HCEC 1CT (cell line): ENCODE measurements at regions not wholly inside any gene's neighbourhood (a gene's known extent, or its start where the extent isn't known, plus 50 kb on each side); places are given as distances from the start of the nearest gene placed in this dataset.
"Not testable (repeated sequence)": the region's sequence is repeated elsewhere in the genome, so short reads cannot be mapped to it uniquely, and the experiment has no call there.

ENCODE experiments used
- DNase-seq: peaks from one replicate; pipeline ENCODE4 v3.0.0-alpha.2; 2017

DNA sequence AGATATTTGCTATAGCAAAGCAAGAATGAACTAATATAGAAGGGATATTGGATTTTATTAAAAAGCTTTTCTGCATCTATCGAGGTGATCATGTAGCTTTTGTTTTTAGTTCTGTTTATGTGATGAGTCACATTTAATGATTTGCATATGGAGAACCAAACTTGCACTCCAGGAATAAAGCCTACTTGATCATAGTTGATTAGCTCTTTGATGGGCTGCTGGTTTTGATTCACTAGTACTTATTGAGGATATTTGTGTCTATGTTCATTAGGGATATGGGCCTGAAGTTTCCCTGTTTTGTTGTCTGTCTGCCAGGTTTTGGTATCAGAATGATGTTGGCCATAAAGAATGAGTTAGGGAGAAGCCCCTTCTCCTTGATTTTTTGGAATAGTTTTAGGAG is 310.7 kb downstream of the ARPP21 start:
- DNase-seq = no peak

DNA sequence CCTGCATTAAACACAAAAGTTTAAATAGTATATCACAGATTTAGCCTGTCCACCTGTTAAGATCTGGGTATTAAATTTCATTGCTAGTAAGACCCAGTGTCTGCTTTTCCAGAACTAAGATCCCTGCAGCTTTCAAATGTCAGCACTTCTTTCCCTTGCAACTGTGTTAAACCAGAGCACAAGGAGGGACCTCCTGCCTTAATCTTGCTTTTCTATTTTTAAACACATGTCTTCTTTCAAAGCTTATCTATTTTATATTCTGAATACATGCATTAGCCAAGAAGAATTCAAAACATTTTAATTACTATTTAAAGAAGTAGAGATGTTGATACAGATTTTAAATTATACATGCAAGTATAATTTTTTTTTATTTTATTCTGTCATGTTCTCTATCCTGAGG is 315.1 kb downstream of the ARPP21 start:
- no peak for DNase-seq

- DNase-seq = peak; percentile 18
These were observed 326.6 kb downstream of the ARPP21 start for GRCh38 chr3:35965908-35966307.

- no peak for DNase-seq
These were observed 327.5 kb downstream of the ARPP21 start for GRCh38 chr3:35966629-35967464.

DNA sequence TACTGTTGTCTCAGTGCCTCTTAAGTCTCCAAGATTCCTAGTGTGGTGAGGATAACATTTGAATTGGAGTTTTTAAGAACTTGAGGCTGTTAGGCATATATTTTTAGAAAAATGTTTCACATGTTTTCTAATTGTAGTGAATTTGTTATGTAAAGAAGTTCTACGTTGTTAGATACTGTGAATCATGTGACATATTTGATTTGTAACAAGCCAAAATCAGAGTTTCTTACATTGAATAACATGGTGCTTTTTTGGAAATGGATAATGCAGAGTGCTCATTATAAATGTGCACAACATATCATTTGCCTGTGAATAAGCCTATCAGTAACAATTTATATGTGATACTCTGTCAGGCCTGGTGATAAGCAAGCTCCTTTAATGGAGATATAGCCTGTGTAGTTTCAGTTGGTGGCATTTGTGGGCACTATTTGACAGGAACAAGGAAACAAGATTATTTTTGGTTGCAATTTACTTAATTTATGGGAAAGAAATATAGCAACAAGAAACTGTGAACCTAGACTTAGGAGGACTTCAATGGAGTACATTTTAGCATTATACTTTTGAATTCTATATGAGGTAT is 328.8 kb downstream of the ARPP21 start:
- DNase-seq = no peak

- no peak for DNase-seq
These were observed 330.1 kb downstream of the ARPP21 start for GRCh38 chr3:35969406-35969805.

DNA sequence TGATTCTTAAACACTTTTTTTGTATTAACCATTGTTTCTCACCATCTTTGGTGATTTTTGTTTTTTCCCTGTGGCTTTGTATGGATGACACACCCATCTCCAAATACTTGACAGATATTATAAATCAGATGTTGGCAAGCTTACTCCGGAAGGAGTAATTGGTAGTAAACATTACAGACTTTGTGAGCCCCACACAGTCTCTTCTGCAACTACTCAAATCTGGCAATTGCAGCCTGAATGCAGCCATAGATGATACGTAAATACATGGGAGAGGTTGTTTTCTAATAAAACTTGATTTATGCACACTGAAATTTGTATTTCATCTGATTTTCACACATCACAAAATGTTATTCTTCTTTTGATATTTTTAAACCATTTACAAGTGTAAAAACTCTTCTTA is 331.5 kb downstream of the ARPP21 start:
- DNase-seq = no peak

GRCh38 chr3:35971686-35972085 is 332.4 kb downstream of the ARPP21 start:
- DNase-seq = no peak

DNA sequence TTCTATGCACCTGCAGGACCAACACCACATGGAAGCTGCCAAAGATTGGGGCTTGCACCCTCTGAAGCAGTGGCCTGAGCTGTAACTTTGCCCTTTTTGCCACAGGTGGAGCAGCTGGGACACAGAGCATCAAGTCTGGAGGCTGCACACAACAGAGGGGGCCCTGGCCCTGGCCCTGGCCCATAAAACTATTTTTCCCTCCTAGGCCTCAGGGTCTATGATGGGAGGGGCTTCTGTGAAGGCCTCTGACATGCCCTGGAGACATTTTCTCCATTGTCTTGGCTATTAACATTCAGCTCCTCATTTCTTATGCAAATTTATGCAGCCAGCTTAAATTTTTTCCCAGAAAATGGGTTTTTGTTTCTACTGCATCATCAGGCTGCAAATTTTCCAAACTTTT is 335.5 kb downstream of the ARPP21 start:
- DNase-seq = no peak

GRCh38 chr3:35986161-35986560 is 346.8 kb downstream of the ARPP21 start:
- DNase-seq = no peak

- no peak for DNase-seq
These were observed 348.1 kb downstream of the ARPP21 start for GRCh38 chr3:35987386-35987785.

DNA sequence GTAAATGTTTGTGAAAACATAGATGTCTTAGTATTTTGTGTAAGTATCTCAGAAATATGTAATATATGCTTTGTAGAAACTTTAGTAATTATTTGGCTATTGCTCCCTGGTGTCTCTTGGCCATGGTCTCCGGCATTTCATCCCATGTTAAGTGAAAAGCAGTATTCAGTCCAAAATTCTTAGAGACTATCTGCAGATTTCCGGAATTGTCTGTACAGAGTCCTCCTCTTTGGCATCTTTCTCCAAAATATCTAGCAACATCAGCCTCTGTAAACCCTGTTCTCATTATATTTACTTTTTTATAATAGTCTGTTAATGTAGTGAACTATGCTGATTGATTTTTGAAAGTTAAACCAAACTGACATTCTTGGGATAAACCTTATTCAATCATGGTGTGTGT is 352.7 kb downstream of the ARPP21 start:
- no peak for DNase-seq

DNA sequence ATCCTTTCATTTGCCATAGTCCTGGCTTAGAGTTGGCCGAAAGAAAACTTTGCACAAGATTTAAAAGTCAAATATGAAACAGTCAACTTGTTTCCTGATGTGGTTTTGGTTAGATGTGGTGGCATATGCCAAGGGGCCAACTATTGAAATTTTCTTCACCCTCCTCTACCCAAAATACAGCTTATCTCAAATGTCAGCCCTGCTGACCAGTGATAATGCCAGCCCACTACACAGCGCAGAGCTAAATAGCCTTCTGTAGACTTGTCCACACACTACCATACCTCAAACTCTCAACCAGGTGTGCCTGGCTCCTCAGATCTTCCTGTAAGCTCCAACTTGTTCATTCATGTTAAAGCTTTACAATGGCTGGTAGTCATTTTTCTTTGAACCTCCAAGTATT is 368.5 kb upstream of the STAC start:
- no peak for DNase-seq

- no peak for DNase-seq
These were observed 366.9 kb upstream of the STAC start for GRCh38 chr3:36013425-36013824.

- DNase-seq = no peak
These were observed 355.1 kb upstream of the STAC start for GRCh38 chr3:36025232-36025631.

DNA sequence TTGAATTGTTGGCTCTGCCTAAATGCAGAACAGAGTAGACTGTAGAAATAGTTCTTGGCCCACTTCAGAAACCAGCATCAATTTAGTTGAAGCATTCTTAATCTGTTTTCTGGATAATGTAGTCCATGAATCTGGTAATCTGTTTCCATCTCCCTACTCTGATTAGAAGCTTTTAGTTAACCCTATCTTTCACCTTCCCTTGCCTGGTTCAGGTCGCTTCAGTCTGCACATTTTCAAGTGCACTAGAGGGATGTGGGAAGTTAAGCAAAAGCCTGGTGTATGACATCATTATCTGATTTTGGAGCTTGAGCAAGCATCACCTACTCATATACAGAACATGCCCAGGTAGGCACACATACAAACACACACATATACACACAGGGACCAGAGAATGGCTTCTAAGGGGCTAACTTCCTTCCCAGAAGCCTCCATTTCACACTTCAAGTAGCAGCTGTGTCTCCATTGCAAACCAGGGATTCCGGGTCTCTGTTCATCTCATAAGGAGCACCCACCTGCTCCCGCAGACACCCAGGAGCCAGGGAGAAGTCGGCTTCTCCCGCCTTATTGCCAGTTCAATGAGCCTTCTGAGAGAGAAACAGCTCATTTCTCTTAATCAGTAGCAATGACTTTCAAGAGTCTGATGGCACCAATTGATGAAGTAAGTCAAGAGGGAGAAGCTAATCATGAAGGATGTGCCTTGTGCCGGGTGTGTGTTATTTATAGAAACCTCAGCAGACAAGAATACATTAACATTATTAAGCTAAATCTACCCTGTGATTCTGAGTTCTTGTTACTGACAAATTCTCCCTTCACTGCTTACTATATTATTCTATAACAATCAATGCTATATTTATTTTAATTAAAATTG is 347.9 kb upstream of the STAC start:
- DNase-seq = no peak

DNA sequence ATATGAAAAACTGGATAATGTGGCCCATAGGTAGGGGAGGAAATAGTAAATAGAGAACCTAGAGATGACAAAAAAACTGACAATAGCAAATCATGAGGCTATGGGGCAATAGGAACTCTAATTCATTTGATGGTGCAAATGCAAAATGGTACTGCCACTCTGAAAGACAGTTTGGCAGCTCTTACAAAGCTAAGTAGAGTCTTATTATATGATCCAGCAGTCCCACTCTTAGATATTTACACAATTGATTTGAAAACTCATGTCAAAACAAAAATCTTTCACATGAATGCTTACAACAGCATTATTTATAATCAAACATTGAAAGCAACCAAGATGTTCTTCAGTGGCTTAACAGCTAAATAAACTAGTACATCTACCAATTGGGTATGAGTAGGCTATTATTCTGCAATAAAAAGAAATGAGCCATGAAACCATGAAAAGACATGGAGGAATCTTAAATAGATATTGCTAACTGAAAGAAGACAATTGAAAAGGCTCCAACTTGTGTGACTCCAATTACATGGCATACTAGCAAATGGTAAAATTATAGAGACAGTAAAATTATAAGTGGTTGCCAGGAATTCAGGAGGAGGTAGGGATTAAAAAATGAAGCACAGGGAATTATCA is 321.8 kb upstream of the STAC start:
- DNase-seq = no peak

DNA sequence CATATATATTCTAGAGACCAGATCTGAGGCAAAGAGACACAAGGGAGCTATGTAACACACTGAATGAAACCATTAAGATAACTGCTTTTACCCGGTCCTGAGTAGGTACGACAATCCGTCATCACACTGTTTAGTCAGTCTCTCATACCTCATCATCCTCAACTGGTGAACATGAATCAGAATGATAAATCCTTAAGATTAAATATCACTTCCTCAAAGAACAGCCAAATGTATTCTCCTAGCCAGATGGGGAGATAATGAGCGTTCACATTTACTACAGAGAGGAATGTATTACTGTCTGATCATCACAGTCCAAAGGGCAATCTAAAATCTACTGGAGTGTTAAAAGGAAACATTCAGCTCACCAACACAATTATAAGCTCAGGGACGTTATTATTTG is 319.4 kb upstream of the STAC start:
- no peak for DNase-seq

GRCh38 chr3:36063992-36064391 is 316.3 kb upstream of the STAC start:
- DNase-seq = no peak

- DNase-seq = no peak
These were observed 315.0 kb upstream of the STAC start for GRCh38 chr3:36065321-36065720.

DNA sequence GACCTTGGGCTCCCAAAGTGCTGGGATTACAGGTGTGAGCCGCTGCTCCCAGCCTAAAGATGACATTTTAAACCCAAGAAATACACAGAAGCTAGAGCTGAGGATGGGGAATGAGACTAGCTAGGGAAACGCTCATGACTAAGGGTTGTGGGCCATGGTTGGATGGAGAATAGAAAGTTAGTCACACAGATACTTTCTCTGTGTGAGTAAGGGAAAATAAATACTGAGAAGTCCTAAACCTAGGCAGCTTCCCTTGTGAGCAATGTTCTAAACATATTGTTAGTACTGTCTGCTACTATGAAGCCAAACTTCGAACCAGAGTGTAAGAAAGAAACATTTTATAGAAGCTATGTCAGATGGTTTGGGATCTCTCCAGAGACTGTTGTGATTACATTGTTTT is 304.8 kb upstream of the STAC start:
- no peak for DNase-seq

DNA sequence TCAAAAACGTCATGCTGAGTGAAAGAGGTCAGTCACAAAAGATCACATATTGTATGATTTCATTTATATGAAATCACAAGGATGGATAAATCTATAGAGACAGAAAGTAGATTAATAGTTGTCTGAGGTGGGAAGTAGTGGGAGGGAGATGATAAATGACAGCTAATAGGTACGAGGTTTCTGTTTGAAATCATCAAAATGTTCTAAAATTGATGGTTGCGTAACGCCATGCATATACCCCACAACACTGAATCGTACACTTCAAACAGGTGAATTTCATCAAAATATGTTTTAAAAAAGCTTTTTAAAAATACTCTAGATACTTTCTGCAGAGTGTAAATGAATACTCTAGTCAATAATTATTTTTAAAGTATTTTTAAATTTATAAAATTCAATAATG is 303.0 kb upstream of the STAC start:
- no peak for DNase-seq

- DNase-seq = not testable (repeated sequence)
These were observed 297.3 kb upstream of the STAC start for GRCh38 chr3:36082958-36083357.
